ENCODE measurements at regions not wholly inside any gene's neighbourhood (a gene's known extent, or its start where the extent isn't known, plus 50 kb on each side); places are given as distances from the start of the nearest gene placed in this dataset.

DNA sequence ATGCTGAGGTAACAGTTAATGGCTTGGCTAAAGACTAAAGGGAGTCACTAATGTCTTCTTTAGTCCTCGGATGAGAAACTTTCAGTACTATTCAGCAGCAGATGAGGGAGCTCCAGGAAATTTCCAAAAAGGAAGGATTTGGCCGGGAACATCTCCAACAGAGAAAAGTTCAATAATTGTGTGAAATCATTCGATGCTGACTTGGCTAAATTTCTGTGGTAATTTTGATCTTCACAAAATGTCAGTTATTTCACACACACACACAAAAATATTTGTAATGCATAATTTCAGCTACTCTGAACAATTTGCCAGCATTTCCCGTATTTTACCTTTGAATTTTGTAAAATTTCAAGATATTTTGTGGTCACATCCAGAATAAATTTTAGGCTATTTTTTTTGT is 462.8 kb upstream of the MDFIC2 start:
- DNase-seq: no peak
- H3K36me3 ChIP-seq: no peaks in the 10 kb centered on the region
- intact Hi-C loops (cut with DNase I; ENCODE audit: low total_unique reads): no loop called here
- no peak overlapping the region for H3K4me3 ChIP-seq
- no peaks in the 10 kb centered on the region for H3K9me3 ChIP-seq
- TF ChIP-seq POLR2A (IDR thresholded peaks at IDR 0.05): no peak
- TF ChIP-seq EP300 (IDR thresholded peaks at IDR 0.05): no peak
- no peak for TF ChIP-seq POLR2AphosphoS5 (IDR thresholded peaks at IDR 0.05)
- TF ChIP-seq, protein P1, sequence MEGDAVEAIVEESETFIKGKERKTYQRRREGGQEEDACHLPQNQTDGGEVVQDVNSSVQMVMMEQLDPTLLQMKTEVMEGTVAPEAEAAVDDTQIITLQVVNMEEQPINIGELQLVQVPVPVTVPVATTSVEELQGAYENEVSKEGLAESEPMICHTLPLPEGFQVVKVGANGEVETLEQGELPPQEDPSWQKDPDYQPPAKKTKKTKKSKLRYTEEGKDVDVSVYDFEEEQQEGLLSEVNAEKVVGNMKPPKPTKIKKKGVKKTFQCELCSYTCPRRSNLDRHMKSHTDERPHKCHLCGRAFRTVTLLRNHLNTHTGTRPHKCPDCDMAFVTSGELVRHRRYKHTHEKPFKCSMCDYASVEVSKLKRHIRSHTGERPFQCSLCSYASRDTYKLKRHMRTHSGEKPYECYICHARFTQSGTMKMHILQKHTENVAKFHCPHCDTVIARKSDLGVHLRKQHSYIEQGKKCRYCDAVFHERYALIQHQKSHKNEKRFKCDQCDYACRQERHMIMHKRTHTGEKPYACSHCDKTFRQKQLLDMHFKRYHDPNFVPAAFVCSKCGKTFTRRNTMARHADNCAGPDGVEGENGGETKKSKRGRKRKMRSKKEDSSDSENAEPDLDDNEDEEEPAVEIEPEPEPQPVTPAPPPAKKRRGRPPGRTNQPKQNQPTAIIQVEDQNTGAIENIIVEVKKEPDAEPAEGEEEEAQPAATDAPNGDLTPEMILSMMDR (IDR thresholded peaks at IDR 0.05): no peak
- no peaks in the 10 kb centered on the region for H3K27me3 ChIP-seq
- WGBS, 5 donors: 71 to 86% (median 84%) methylated on average over 4 of the region's 4 CpGs
- H3K4me1 ChIP-seq: no peaks in the 10 kb centered on the region
- no peak overlapping the region for H3K27ac ChIP-seq

DNA sequence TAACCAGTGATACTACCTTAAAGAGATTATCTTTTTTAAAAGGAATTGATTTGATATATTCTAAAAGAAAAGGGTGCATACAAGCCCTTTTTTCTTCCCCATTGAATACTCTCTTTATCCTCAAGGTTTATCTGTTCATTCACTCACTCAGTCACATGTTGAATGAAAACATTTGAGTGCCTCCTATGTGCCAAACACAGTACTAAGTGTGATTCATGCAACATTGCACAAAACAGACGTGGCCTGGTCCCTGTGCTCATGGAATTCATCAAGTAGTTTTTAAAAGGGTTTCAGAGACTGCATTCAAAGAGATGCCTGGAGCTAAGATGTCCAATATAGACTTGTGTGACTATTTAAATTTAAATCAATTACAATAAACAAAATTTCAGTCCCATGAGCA is 462.2 kb upstream of the MDFIC2 start:
- H3K4me1 ChIP-seq: no peaks in the 10 kb centered on the region
- DNase-seq: no peak
- no peak overlapping the region for H3K4me3 ChIP-seq
- H3K27me3 ChIP-seq: no peaks in the 10 kb centered on the region
- no peaks in the 10 kb centered on the region for H3K9me3 ChIP-seq
- H3K36me3 ChIP-seq: no peaks in the 10 kb centered on the region
- intact Hi-C loops (cut with DNase I; ENCODE audit: low total_unique reads): no loop called here
- WGBS, 5 donors: 56 to 87% (median 71%) methylated on average over 1 of the region's 1 CpG
- no peak overlapping the region for H3K27ac ChIP-seq
- no peak for TF ChIP-seq POLR2AphosphoS5 (IDR thresholded peaks at IDR 0.05)
- TF ChIP-seq EP300 (IDR thresholded peaks at IDR 0.05): no peak
- TF ChIP-seq POLR2A (IDR thresholded peaks at IDR 0.05): no peak
- TF ChIP-seq, protein P1 (IDR thresholded peaks at IDR 0.05): no peak

DNA sequence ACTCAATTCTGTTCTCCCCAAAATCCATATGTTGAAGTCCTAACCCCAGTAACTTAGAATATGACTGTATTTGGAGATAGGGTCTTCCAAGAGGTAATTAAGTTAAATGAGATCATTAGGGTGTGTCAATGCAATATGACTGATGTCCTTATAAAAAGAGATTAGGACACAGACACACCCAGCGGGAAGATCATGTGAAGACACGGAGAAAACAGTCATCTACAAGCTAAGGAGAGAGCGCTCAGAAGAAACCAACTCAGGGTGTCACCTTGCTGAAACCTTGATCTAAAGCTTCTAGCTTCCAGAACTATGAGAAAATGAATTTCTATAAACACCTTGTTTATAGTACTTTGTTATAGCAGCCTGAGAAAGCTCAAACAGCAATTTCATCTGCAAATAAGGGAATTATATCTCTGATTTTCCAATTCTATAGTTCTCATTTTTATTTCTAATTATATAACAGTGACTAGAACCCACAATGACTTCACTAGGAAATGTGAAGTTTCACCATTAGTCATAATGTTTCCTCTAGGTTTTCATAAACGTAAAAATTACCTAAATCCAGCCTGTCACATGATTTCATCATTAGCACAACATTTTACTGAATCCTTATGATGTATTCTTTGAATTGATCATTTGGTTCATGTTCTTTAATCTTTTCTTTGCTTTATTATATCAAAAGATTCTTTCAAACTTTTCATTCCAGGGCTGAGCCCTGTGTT is 459.1 kb upstream of the MDFIC2 start:
- DNase-seq: no peak
- 79 to 88% (median 84%) methylated on average over 4 of the region's 4 CpGs for WGBS, 5 donors
- intact Hi-C loops (cut with DNase I; ENCODE audit: low total_unique reads): no loop called here

DNA sequence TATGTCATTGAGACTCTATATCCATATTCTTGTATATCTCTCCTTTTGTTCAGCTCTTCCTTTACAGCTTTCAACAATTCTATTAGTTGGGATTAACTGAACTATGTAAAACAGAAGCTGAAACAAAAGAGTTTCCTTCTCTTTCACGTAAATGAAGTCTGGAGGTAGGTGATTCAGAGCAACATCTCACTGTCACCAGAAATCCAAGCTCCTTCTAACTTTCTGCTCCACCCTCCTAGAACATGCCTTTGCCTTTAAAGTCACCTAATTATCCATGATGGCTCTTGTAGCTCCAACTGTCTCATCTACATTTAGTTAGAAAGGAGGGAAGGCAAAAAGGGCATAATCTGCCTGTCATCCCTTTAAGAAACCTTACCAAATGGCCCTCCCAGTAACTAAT is 458.2 kb upstream of the MDFIC2 start:
- Histone ChIP-seq H3K9me3 (no peaks in the 10 kb centered on the region), H3K4me1 (no peaks in the 10 kb centered on the region), H3K27ac (no peak overlapping the region), H3K27me3 (no peaks in the 10 kb centered on the region), H3K36me3 (no peaks in the 10 kb centered on the region), H3K4me3 (no peak overlapping the region)
- WGBS, 5 donors: 63 to 90% (median 70%) methylated on average over 1 of the region's 1 CpG
- intact Hi-C loops (cut with DNase I; ENCODE audit: low total_unique reads): no loop called here
- TF ChIP-seq POLR2AphosphoS5 (IDR thresholded peaks at IDR 0.05) (no peak), POLR2A (IDR thresholded peaks at IDR 0.05) (no peak), EP300 (IDR thresholded peaks at IDR 0.05) (no peak)
- TF ChIP-seq, protein P1 (IDR thresholded peaks at IDR 0.05): no peak
- DNase-seq: no peak

More for the DNA sequence above, 459.1 kb upstream of the MDFIC2 start:
- Histone ChIP-seq H3K36me3 (no peaks in the 10 kb centered on the region), H3K27me3 (no peaks in the 10 kb centered on the region), H3K4me1 (no peaks in the 10 kb centered on the region), H3K27ac (no peak overlapping the region), H3K4me3 (no peak overlapping the region), H3K9me3 (no peaks in the 10 kb centered on the region)
- TF ChIP-seq POLR2A (IDR thresholded peaks at IDR 0.05) (no peak), EP300 (IDR thresholded peaks at IDR 0.05) (no peak), POLR2AphosphoS5 (IDR thresholded peaks at IDR 0.05) (no peak)
- TF ChIP-seq, protein P1 (IDR thresholded peaks at IDR 0.05): no peak

Measured in stomach (tissue), 8 donors.